Subcutaneous abdominal adipose tissue (tissue), 5 donors: ENCODE measurements at regions not wholly inside any gene's neighbourhood (a gene's known extent, or its start where the extent isn't known, plus 50 kb on each side); places are given as distances from the start of the nearest gene placed in this dataset.

Experiments used
- H3K27ac ChIP-seq: one replicate; pipeline ENCODE4 v1.7.0; 2013; ENCODE audit warnings: low read depth, mild to moderate bottlenecking, inconsistent platforms, low read length, moderate library complexity
- H3K27me3 ChIP-seq, 5 donors: one replicate each; pipeline ENCODE4 v1.7.0; 2013; ENCODE audit warnings: low read length in 5 of 5, inconsistent platforms in 1 of 5; ENCODE audit not compliant: control insufficient read depth in 5 of 5, insufficient read depth in 4 of 5
- H3K36me3 ChIP-seq, 5 donors: one replicate each; pipeline ENCODE4 v1.7.0; 2013; ENCODE audit warnings: low read length in 5 of 5; ENCODE audit not compliant: control insufficient read depth in 5 of 5, insufficient read depth in 5 of 5
- H3K4me1 ChIP-seq, 5 donors: one replicate each; pipeline ENCODE4 v1.7.0; 2013; ENCODE audit warnings: low read length in 5 of 5, mild to moderate bottlenecking in 3 of 5, moderate library complexity in 1 of 5; ENCODE audit not compliant: control insufficient read depth in 5 of 5, insufficient read depth in 5 of 5
- H3K4me3 ChIP-seq, 5 donors: one replicate each; pipeline ENCODE4 v1.7.0; 2013; ENCODE audit warnings: low read length in 5 of 5, low read depth in 1 of 5
- H3K9ac ChIP-seq, 5 donors: one replicate each; pipeline ENCODE4 v1.7.0; 2013; ENCODE audit warnings: low read length in 5 of 5, mild to moderate bottlenecking in 4 of 5, moderate library complexity in 3 of 5
- H3K9me3 ChIP-seq, 5 donors: one replicate each; pipeline ENCODE4 v1.7.0; 2013; ENCODE audit warnings: low read length in 5 of 5; ENCODE audit not compliant: control insufficient read depth in 5 of 5
- donor health status: healthy.
- donor health status: healthy.
- donor health status: healthy.
- donor health status: healthy.
- donor health status: healthy.

DNA sequence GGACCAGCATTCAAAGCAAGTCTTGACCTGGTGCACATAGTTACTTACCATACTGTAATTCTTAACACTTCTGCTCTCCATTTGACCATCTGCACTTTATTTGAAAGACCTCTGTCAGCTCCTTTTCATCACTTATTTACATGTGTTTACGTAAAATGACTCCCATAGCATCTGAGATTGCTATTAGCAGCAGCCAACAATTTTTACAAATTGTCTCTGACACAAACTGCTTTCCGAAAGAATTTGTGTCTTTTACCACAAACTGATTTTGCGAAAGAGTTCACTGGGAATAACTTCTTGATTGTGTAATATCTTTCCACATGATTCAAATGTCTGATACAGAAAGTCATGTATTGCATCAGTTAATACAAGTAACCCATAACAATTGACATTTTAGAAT, 144.1 kb upstream of the PEX5L start:
- H3K36me3 ChIP-seq: no peaks in the 10 kb centered on the region
- H3K4me3 ChIP-seq: peak overlapping the region in 1 of 5 donors; percentile 3
- no peaks in the 10 kb centered on the region for H3K9me3 ChIP-seq
- peak overlapping the region in 1 of 5 donors; percentile 75 for H3K9ac ChIP-seq
- no peaks in the 10 kb centered on the region for H3K27me3 ChIP-seq
- peak overlapping the region; percentile 92 for H3K27ac ChIP-seq
- H3K4me1 ChIP-seq: peaks cover 0 to 35% (median 23%) of the 10 kb centered on the region in 5 donors

- H3K36me3 ChIP-seq: no peaks in the 10 kb centered on the region
- H3K4me3 ChIP-seq: no peak overlapping the region
- H3K4me1 ChIP-seq: peaks cover 0 to 30% (median 17%) of the 10 kb centered on the region in 5 donors
- H3K27me3 ChIP-seq: no peaks in the 10 kb centered on the region
- H3K27ac ChIP-seq: peak overlapping the region; percentile 92
- no peak overlapping the region for H3K9ac ChIP-seq
- no peaks in the 10 kb centered on the region for H3K9me3 ChIP-seq
Observed at GRCh38 chr3:180181387-180181786, 144.7 kb upstream of the PEX5L start.

DNA sequence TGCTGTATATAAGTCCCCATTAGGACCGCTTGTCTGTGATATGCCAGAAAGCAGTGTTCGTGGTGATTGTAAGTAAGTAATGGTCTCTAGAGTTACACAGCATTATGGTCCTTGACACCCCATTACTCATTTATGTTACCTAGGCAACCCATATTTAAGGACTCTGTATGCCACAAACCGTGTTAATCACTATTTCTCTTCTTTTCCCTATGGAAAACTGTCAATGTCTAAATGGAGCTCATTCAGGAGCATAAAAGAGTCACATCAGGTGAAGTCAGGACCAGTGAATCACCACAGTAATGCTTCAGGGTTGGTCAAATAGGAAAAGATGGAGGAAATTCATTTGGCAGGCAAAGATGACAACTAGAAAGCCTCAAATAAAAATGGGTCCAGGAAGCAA, 146.6 kb upstream of the PEX5L start:
- Histone ChIP-seq H3K27me3 (no peaks in the 10 kb centered on the region), H3K36me3 (no peaks in the 10 kb centered on the region), H3K4me3 (no peak overlapping the region), H3K27ac (no peak overlapping the region), H3K4me1 (peaks cover 0 to 20% (median 13%) of the 10 kb centered on the region in 5 donors), H3K9me3 (no peaks in the 10 kb centered on the region), H3K9ac (no peak overlapping the region)

GRCh38 chr3:180184816-180185215, 148.1 kb upstream of the PEX5L start:
- H3K4me1 ChIP-seq: peaks cover 0 to 11% (median 6%) of the 10 kb centered on the region in 5 donors
- no peaks in the 10 kb centered on the region for H3K36me3 ChIP-seq
- H3K27ac ChIP-seq: no peak overlapping the region
- no peaks in the 10 kb centered on the region for H3K27me3 ChIP-seq
- no peak overlapping the region for H3K4me3 ChIP-seq
- H3K9me3 ChIP-seq: no peaks in the 10 kb centered on the region
- H3K9ac ChIP-seq: no peak overlapping the region

DNA sequence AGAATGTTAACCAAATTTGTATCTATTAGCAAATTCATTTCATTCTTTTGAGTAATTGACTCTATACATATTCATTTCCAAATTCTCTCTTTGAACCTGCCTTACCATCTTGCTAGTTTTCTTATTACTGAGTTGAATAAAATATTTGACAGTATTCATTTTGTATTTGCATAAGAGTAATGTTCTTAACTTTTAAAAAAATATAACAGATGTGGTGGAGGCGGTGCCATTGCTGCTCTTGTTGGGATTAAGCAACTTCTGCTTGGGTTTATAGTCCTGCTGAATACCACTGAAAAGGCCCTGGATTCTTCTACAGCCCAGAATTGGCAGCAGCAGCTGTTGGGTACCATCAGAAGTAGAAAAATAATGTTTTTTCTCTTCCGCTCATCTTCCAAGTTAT, 148.9 kb upstream of the PEX5L start:
- Histone ChIP-seq H3K9ac (no peak overlapping the region), H3K9me3 (no peaks in the 10 kb centered on the region), H3K27ac (no peak overlapping the region)

GRCh38 chr3:180188512-180189309, 152.0 kb upstream of the PEX5L start:
- no peak overlapping the region for H3K9ac ChIP-seq
- no peaks in the 10 kb centered on the region for H3K27me3 ChIP-seq
- no peaks in the 10 kb centered on the region for H3K9me3 ChIP-seq
- H3K4me3 ChIP-seq: no peak overlapping the region
- H3K4me1 ChIP-seq: no peaks in the 10 kb centered on the region
- H3K27ac ChIP-seq: no peak overlapping the region
- no peaks in the 10 kb centered on the region for H3K36me3 ChIP-seq

More for the DNA sequence above, 148.9 kb upstream of the PEX5L start:
- H3K27me3 ChIP-seq: no peaks in the 10 kb centered on the region
- H3K4me1 ChIP-seq: peaks cover 0 to 4% (median 0%) of the 10 kb centered on the region in 5 donors
- H3K4me3 ChIP-seq: no peak overlapping the region
- no peaks in the 10 kb centered on the region for H3K36me3 ChIP-seq

DNA sequence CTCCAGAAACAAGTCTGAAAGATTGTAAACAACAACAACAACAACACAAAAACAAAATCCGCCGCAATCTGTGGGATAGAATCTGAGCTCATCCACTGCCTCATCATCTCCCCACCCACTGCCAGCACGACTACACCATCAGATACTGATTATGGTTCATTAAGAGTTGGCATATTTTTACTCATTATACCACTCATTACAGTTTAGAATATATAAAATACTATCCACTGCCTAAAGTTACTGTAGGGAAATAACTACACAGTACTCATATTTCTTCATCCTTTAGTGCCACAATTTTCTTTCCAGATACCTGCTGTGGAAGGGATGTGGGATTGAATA, 152.5 kb upstream of the PEX5L start:
- Histone ChIP-seq H3K27me3 (no peaks in the 10 kb centered on the region), H3K4me1 (no peaks in the 10 kb centered on the region), H3K27ac (no peak overlapping the region), H3K36me3 (no peaks in the 10 kb centered on the region), H3K9me3 (no peaks in the 10 kb centered on the region), H3K4me3 (no peak overlapping the region), H3K9ac (no peak overlapping the region)

- Histone ChIP-seq H3K9ac (no peak overlapping the region), H3K36me3 (no peaks in the 10 kb centered on the region), H3K4me3 (no peak overlapping the region), H3K27ac (no peak overlapping the region), H3K9me3 (no peaks in the 10 kb centered on the region), H3K4me1 (peaks cover 0 to 11% (median 4%) of the 10 kb centered on the region in 5 donors), H3K27me3 (no peaks in the 10 kb centered on the region)
Observed at GRCh38 chr3:180196658-180197057, 159.9 kb upstream of the PEX5L start.

GRCh38 chr3:180199417-180199995, 162.8 kb upstream of the PEX5L start:
- H3K4me3 ChIP-seq: no peak overlapping the region
- H3K9ac ChIP-seq: no peak overlapping the region

GRCh38 chr3:180215866-180216265, 179.1 kb upstream of the PEX5L start:
- peaks cover 0 to 11% (median 4%) of the 10 kb centered on the region in 5 donors for H3K9me3 ChIP-seq
- no peaks in the 10 kb centered on the region for H3K4me1 ChIP-seq
- H3K4me3 ChIP-seq: no peak overlapping the region
- no peaks in the 10 kb centered on the region for H3K27me3 ChIP-seq
- H3K36me3 ChIP-seq: no peaks in the 10 kb centered on the region
- no peak overlapping the region for H3K9ac ChIP-seq
- H3K27ac ChIP-seq: no peak overlapping the region

More at GRCh38 chr3:180199417-180199995, 162.8 kb upstream of the PEX5L start:
- H3K36me3 ChIP-seq: no peaks in the 10 kb centered on the region
- peaks cover 0 to 11% (median 4%) of the 10 kb centered on the region in 5 donors for H3K4me1 ChIP-seq
- H3K27me3 ChIP-seq: no peaks in the 10 kb centered on the region
- no peaks in the 10 kb centered on the region for H3K9me3 ChIP-seq
- no peak overlapping the region for H3K27ac ChIP-seq
